GM12878 (cell line): ENCODE measurements at regions not wholly inside any gene's neighbourhood (a gene's known extent, or its start where the extent isn't known, plus 50 kb on each side); places are given as distances from the start of the nearest gene placed in this dataset.

Source experiments
- ATAC-seq: fragments of 200-7000 bp; cut with Tn5 transposase; 3 replicates; pipeline ENCODE4 v1.9.1; 2020; ENCODE audit warnings: mild to moderate bottlenecking, moderate library complexity
- BruUV-seq: library from RNA; stranded (reverse); fragments of 400-500 nt; replicated peaks from 2 replicates; lab custom pipeline; 2021; lab: Mats Ljungman, UMichigan
- CTCF ChIA-PET: fragments of 300-600 bp; sonication (Branson Sonifier 250); formaldehyde crosslinking; extraction: SDS; loops from one replicate; lab custom pipeline; 2021; ENCODE audit warnings: inconsistent platforms; lab: Yijun Ruan, JAX
- POLR2A ChIA-PET: fragments of 350-600 bp; formaldehyde crosslinking; extraction: SDS; loops from one replicate; lab custom pipeline; 2021; ENCODE audit warnings: inconsistent platforms; lab: Charles Lee
- RAD21 ChIA-PET: fragments of 300-600 bp; sonication (Branson Sonifier 250); formaldehyde crosslinking; loops from one replicate; lab custom pipeline; 2023; ENCODE audit warnings: antibody characterized with exemption; ENCODE audit not compliant: unreplicated experiment; lab: Charles Lee
- SMC1A ChIA-PET: fragments of 300-600 bp; sonication (Branson Sonifier 250); formaldehyde crosslinking; loops from one replicate; lab custom pipeline; 2023; ENCODE audit not compliant: unreplicated experiment, uncharacterized antibody; lab: Charles Lee
- DNase-seq: peaks from one replicate; pipeline ENCODE4 v3.0.0-alpha.2; 2011; ENCODE audit warnings: low read depth, low spot score
- FAIRE-seq: peaks from 3 replicates; lab custom pipeline; 2011; peaks lifted over from hg19 to GRCh38; lab: Jason Lieb, UNC
- H2AFZ ChIP-seq: 2 replicates; pipeline ENCODE4 v1.6.0; 2011; ENCODE audit warnings: low read depth, low read length, control low read depth; ENCODE audit not compliant: control insufficient read depth
- H3K27ac ChIP-seq: 2 replicates; pipeline ENCODE4 v1.5.1; 2011; ENCODE audit warnings: control low read depth; ENCODE audit not compliant: control insufficient read depth, insufficient read depth
- H3K27me3 ChIP-seq, 2 experiments: replicated peaks in 1 of 2; 2 replicates each; pipeline versions ENCODE4 v1.6.0 to v1.6.1; 2011; ENCODE audit warnings: low read length in 1 of 2; ENCODE audit not compliant: control insufficient read depth in 2 of 2, insufficient read depth in 2 of 2
- H3K36me3 ChIP-seq, 2 experiments: 2 replicates each; pipeline ENCODE4 v1.5.1; 2011; ENCODE audit warnings: low read length in 1 of 2; ENCODE audit not compliant: control insufficient read depth in 2 of 2, insufficient read depth in 2 of 2
- H3K4me1 ChIP-seq: 2 replicates; pipeline ENCODE4 v1.6.1; 2011; ENCODE audit warnings: mild to moderate bottlenecking, low read length, moderate library complexity, mixed read lengths; ENCODE audit not compliant: control insufficient read depth, insufficient read depth
- H3K4me2 ChIP-seq: 2 replicates; pipeline ENCODE4 v1.6.0; 2011; ENCODE audit warnings: control low read depth; ENCODE audit not compliant: control insufficient read depth, insufficient read depth
- H3K4me3 ChIP-seq: fragments of 200-600 bp; sonication (generic); 2 replicates; pipeline ENCODE4 v1.5.1; 2016
- H3K79me2 ChIP-seq: 2 replicates; pipeline ENCODE4 v1.6.0; 2011; ENCODE audit warnings: low read length; ENCODE audit not compliant: control insufficient read depth, insufficient read depth
- H3K9ac ChIP-seq: 2 replicates; pipeline ENCODE4 v1.8.0; 2011; ENCODE audit warnings: low read length, control low read depth, mixed read lengths; ENCODE audit not compliant: control insufficient read depth, insufficient read depth
- H3K9me3 ChIP-seq: replicated peaks from 3 replicates; pipeline ENCODE4 v1.5.1; 2011; ENCODE audit warnings: mild to moderate bottlenecking, low read length; ENCODE audit not compliant: control insufficient read depth, insufficient read depth
- H4K20me1 ChIP-seq: 2 replicates; pipeline ENCODE4 v1.6.0; 2011; ENCODE audit not compliant: control insufficient read depth, insufficient read depth
- ATF3 ChIP-seq: IDR thresholded peaks from 2 replicates; pipeline ENCODE4 v1.6.1; 2011; ENCODE audit warnings: low read depth, mild to moderate bottlenecking, low read length, moderate library complexity, borderline replicate concordance; ENCODE audit errors: extremely low read depth
- BMI1 ChIP-seq: fragments of 450-650 bp; IDR thresholded peaks from 2 replicates; pipeline ENCODE4 v1.6.1; 2016; ENCODE audit warnings: mild to moderate bottlenecking, moderate library complexity, borderline replicate concordance
- CTCF ChIP-seq, 3 experiments: IDR thresholded peaks in 2 of 3; conservative IDR thresholded peaks in 1 of 3; 2 replicates each; pipeline ENCODE4 v1.5.1; 2011; ENCODE audit warnings: low read depth in 3 of 3, low read length in 3 of 3, mild to moderate bottlenecking in 3 of 3, control low read depth in 2 of 3, moderate library complexity in 2 of 3, inconsistent platforms in 1 of 3, mixed read lengths in 1 of 3; ENCODE audit not compliant: control insufficient read depth in 2 of 3, insufficient read depth in 1 of 3; ENCODE audit errors: extremely low read depth in 1 of 3
- ETV6 ChIP-seq, 2 experiments: fragments of 450-650 bp in 1 of 2; IDR thresholded peaks in 1 of 2; conservative IDR thresholded peaks in 1 of 2; 2 replicates each; pipeline ENCODE4 v1.6.1; 2014; ENCODE audit warnings: antibody characterized with exemption in 1 of 2, borderline replicate concordance in 1 of 2, low read depth in 1 of 2, mild to moderate bottlenecking in 1 of 2, moderate library complexity in 1 of 2
- HDAC6 ChIP-seq: fragments of 200-600 bp; sonication (generic); IDR thresholded peaks from one replicate; pipeline ENCODE4 v1.8.0; 2017; ENCODE audit warnings: antibody characterized with exemption; ENCODE audit not compliant: unreplicated experiment
- MTA3 ChIP-seq: IDR thresholded peaks from 2 replicates; pipeline ENCODE4 v1.6.1; 2012; ENCODE audit warnings: low read length, inconsistent platforms, borderline replicate concordance
- MXI1 ChIP-seq: fragments of 150-350 bp; IDR thresholded peaks from 2 replicates; pipeline ENCODE4 v1.6.1; 2011; ENCODE audit warnings: low read depth, mild to moderate bottlenecking, inconsistent platforms, low read length, improper control_type of control experiment
- NR2C2 ChIP-seq: IDR thresholded peaks from 2 replicates; pipeline ENCODE4 v1.6.1; 2011; ENCODE audit warnings: borderline replicate concordance, low read depth; ENCODE audit not compliant: control insufficient read depth, insufficient read length
- NRF1 ChIP-seq: conservative IDR thresholded peaks from 2 replicates; pipeline ENCODE4 v1.6.1; 2011; ENCODE audit warnings: mild to moderate bottlenecking, low read depth, low read length, improper control_type of control experiment
- RB1 ChIP-seq: fragments of 450-650 bp; formaldehyde crosslinking; IDR thresholded peaks from 2 replicates; pipeline ENCODE4 v1.6.1; 2017; ENCODE audit warnings: mild to moderate bottlenecking, borderline replicate concordance
- RCOR1 ChIP-seq: conservative IDR thresholded peaks from 2 replicates; pipeline ENCODE4 v1.6.1; 2012; ENCODE audit warnings: low read depth, low read length, improper control_type of control experiment
- RUNX3 ChIP-seq: IDR thresholded peaks from 2 replicates; pipeline ENCODE4 v1.6.1; 2012; ENCODE audit warnings: low read length, inconsistent platforms
- SIX5 ChIP-seq: IDR thresholded peaks from 2 replicates; pipeline ENCODE4 v1.6.1; 2011; ENCODE audit warnings: mild to moderate bottlenecking, low read depth, low read length, moderate library complexity; ENCODE audit not compliant: severe bottlenecking
- YY1 ChIP-seq: IDR thresholded peaks from 2 replicates; pipeline ENCODE4 v1.6.1; 2011; ENCODE audit warnings: low read depth, mild to moderate bottlenecking, low read length
- ZSCAN29 ChIP-seq: fragments of 450-650 bp; IDR thresholded peaks from 2 replicates; pipeline ENCODE4 v1.6.1; 2017; ENCODE audit warnings: mild to moderate bottlenecking, moderate library complexity
- WGBS: methylation state at CpG from one replicate; pipeline ENCODE4 v1.1.6; 2016; ENCODE audit warnings: low lambda C conversion rate; ENCODE audit not compliant: insufficient replicate concordance, insufficient coverage; ENCODE audit errors: missing lambda C conversion rate; 5-methylcytosine and 5-hydroxymethylcytosine counted together
- in situ Hi-C: fragments of 300-500 bp; cut with MboI; formaldehyde crosslinking; loops from 9 replicates; pipeline ENCODE4 v1.14.3; 2018; ENCODE audit warnings: mixed read lengths
- intact Hi-C: fragments of 100-400 bp; cut with micrococcal nuclease; formaldehyde crosslinking; loops from one replicate; pipeline ENCODE4 v1.14.2; 2022; ENCODE audit not compliant: unreplicated experiment
- TF ChIP-seq, protein P1 (sequence below): fragments of 150-350 bp; IDR thresholded peaks from 2 replicates; pipeline ENCODE4 v1.6.1; 2016; ENCODE audit warnings: low read depth, low read length
- TF ChIP-seq, protein P2 (sequence below): fragments of 450-650 bp; IDR thresholded peaks from 2 replicates; pipeline ENCODE4 v1.6.1; 2018; ENCODE audit warnings: mild to moderate bottlenecking, low read depth, moderate library complexity; ENCODE audit not compliant: partially characterized antibody

DNA sequence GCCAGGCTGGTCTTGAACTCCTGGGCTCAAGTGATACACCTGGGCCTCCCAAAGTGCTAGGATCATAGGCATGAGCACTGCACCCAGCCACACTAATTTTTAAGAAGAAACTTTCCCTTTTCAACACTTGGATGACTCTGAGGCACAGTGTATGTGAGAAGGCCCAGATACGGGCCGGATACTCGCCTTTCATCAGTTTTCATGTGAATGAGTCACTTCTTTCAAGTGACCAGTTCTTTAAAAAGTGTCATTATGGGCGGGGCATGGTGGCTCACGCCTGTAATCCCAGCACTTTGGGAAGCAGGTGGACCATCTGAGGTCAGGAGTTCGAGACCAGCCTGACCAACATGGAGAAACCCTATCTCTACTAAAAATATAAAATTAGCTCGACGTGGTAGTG is 120.8 kb downstream of the CTTN start:
- no peaks in the 10 kb centered on the region; the same call in 2 of the 3 replicates for H3K9me3 ChIP-seq
- in situ Hi-C loops: no loop called here
- RAD21 ChIA-PET: no interaction called here
- DNase-seq (peak; percentile 11), FAIRE-seq (no peak), ATAC-seq (peak; percentile 85)
- SMC1A ChIA-PET: no interaction called here
- no peak overlapping the region for H3K27ac ChIP-seq
- H3K4me1 ChIP-seq: no peaks in the 10 kb centered on the region
- H3K79me2 ChIP-seq: no peaks in the 10 kb centered on the region
- no peak overlapping the region for H3K4me2 ChIP-seq
- H3K4me3 ChIP-seq: no peak overlapping the region
- no TSS peak for BruUV-seq
- no peaks in the 10 kb centered on the region for H4K20me1 ChIP-seq
- H3K27me3 ChIP-seq: no peaks in the 10 kb centered on the region
- no peak overlapping the region for H2AFZ ChIP-seq
- CTCF ChIA-PET: interaction anchor here (0.7 kb wide), 1 partner anchor 272 kb away, joined by 3 read pairs; no protein-coding TSS in a partner anchor
- WGBS: 23% methylated on average over 8 of the region's 8 CpGs
- POLR2A ChIA-PET: no interaction called here
- no peaks in the 10 kb centered on the region for H3K36me3 ChIP-seq
- H3K9ac ChIP-seq: no peak overlapping the region
- intact Hi-C loops: no loop called here
- TF ChIP-seq ZSCAN29 (no peak), CTCF (IDR thresholded peaks at IDR 0.05 in 2 of 3, conservative IDR thresholded peaks at IDR 0.05 in 1 of 3; ENCODE audit: control insufficient read depth in 2 of 3, extremely low read depth in 1 of 3, insufficient read depth in 1 of 3, low read depth in 3 of 3, low read length in 3 of 3) (no peak), ETV6 (conservative IDR thresholded peaks at IDR 0.05 in 1 of 2, IDR thresholded peaks at IDR 0.05 in 1 of 2; ENCODE audit: borderline replicate concordance in 1 of 2, low read depth in 1 of 2) (no peak), NRF1 (no peak), RUNX3 (no peak), RB1 (no peak), NR2C2 (no peak), HDAC6 (no peak), ATF3 (no peak), RCOR1 (no peak), BMI1 (no peak), MXI1 (no peak), MTA3 (no peak), YY1 (no peak), SIX5 (no peak)
- TF ChIP-seq, protein P1, sequence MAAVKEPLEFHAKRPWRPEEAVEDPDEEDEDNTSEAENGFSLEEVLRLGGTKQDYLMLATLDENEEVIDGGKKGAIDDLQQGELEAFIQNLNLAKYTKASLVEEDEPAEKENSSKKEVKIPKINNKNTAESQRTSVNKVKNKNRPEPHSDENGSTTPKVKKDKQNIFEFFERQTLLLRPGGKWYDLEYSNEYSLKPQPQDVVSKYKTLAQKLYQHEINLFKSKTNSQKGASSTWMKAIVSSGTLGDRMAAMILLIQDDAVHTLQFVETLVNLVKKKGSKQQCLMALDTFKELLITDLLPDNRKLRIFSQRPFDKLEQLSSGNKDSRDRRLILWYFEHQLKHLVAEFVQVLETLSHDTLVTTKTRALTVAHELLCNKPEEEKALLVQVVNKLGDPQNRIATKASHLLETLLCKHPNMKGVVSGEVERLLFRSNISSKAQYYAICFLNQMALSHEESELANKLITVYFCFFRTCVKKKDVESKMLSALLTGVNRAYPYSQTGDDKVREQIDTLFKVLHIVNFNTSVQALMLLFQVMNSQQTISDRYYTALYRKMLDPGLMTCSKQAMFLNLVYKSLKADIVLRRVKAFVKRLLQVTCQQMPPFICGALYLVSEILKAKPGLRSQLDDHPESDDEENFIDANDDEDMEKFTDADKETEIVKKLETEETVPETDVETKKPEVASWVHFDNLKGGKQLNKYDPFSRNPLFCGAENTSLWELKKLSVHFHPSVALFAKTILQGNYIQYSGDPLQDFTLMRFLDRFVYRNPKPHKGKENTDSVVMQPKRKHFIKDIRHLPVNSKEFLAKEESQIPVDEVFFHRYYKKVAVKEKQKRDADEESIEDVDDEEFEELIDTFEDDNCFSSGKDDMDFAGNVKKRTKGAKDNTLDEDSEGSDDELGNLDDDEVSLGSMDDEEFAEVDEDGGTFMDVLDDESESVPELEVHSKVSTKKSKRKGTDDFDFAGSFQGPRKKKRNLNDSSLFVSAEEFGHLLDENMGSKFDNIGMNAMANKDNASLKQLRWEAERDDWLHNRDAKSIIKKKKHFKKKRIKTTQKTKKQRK: no peak
- TF ChIP-seq, protein P2, sequence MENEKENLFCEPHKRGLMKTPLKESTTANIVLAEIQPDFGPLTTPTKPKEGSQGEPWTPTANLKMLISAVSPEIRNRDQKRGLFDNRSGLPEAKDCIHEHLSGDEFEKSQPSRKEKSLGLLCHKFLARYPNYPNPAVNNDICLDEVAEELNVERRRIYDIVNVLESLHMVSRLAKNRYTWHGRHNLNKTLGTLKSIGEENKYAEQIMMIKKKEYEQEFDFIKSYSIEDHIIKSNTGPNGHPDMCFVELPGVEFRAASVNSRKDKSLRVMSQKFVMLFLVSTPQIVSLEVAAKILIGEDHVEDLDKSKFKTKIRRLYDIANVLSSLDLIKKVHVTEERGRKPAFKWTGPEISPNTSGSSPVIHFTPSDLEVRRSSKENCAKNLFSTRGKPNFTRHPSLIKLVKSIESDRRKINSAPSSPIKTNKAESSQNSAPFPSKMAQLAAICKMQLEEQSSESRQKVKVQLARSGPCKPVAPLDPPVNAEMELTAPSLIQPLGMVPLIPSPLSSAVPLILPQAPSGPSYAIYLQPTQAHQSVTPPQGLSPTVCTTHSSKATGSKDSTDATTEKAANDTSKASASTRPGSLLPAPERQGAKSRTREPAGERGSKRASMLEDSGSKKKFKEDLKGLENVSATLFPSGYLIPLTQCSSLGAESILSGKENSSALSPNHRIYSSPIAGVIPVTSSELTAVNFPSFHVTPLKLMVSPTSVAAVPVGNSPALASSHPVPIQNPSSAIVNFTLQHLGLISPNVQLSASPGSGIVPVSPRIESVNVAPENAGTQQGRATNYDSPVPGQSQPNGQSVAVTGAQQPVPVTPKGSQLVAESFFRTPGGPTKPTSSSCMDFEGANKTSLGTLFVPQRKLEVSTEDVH: no peak
